Keratinocyte (primary cell): ENCODE measurements at regions not wholly inside any gene's neighbourhood (a gene's known extent, or its start where the extent isn't known, plus 50 kb on each side); places are given as distances from the start of the nearest gene placed in this dataset.

Source experiments
- DNase-seq: peaks from one replicate; pipeline ENCODE4 v3.0.0-alpha.2; 2011; ENCODE audit warnings: low read depth, missing footprints, low spot score
- FAIRE-seq: peaks from 2 replicates; lab custom pipeline; 2011; peaks lifted over from hg19 to GRCh38; lab: Jason Lieb, UNC
- H2AFZ ChIP-seq: 2 replicates; pipeline ENCODE4 v1.6.0; 2012; ENCODE audit warnings: low read length, control low read depth, inconsistent platforms; ENCODE audit not compliant: control insufficient read depth
- H3K27ac ChIP-seq: 2 replicates; pipeline ENCODE4 v1.5.1; 2011; ENCODE audit warnings: low read length; ENCODE audit not compliant: control insufficient read depth, insufficient read depth
- H3K27me3 ChIP-seq: 3 replicates; pipeline ENCODE4 v1.6.0; 2011; ENCODE audit warnings: low read length; ENCODE audit not compliant: control insufficient read depth, insufficient read depth; ENCODE audit errors: extremely low read depth
- H3K36me3 ChIP-seq, 2 experiments: 2 replicates in 1 of 2; 3 replicates in 1 of 2; pipeline ENCODE4 v1.5.1; 2011; ENCODE audit warnings: low read length in 2 of 2, mild to moderate bottlenecking in 1 of 2; ENCODE audit not compliant: control insufficient read depth in 2 of 2, insufficient read depth in 2 of 2; ENCODE audit errors: extremely low read depth in 1 of 2
- H3K4me1 ChIP-seq: 3 replicates; pipeline ENCODE4 v1.5.1; 2011; ENCODE audit warnings: low read length; ENCODE audit not compliant: control insufficient read depth, insufficient read depth; ENCODE audit errors: extremely low read depth
- H3K4me2 ChIP-seq: 3 replicates; pipeline ENCODE4 v1.6.0; 2011; ENCODE audit warnings: low read depth, low read length; ENCODE audit not compliant: control insufficient read depth, insufficient read depth; ENCODE audit errors: extremely low read depth
- H3K4me3 ChIP-seq, 3 experiments: fragments of 200-600 bp in 1 of 3; sonication (generic) in 1 of 3; 2 replicates in 2 of 3; 3 replicates in 1 of 3; pipeline ENCODE4 v1.5.1; 2011 to 2016; ENCODE audit warnings: low read length in 3 of 3, mild to moderate bottlenecking in 3 of 3, control low read depth in 2 of 3, inconsistent platforms in 1 of 3, low read depth in 1 of 3, mixed read lengths in 1 of 3, mixed run types in 1 of 3, moderate library complexity in 1 of 3; ENCODE audit not compliant: control insufficient read depth in 2 of 3, insufficient read depth in 2 of 3; ENCODE audit errors: extremely low read depth in 1 of 3
- H3K79me2 ChIP-seq: 2 replicates; pipeline ENCODE4 v1.6.0; 2012; ENCODE audit warnings: low read length; ENCODE audit not compliant: control insufficient read depth, insufficient read depth
- H3K9ac ChIP-seq: 3 replicates; pipeline ENCODE4 v1.6.0; 2011; ENCODE audit warnings: low read length; ENCODE audit not compliant: control insufficient read depth, insufficient read depth; ENCODE audit errors: extremely low read depth
- H3K9me1 ChIP-seq: 3 replicates; pipeline ENCODE4 v1.6.0; 2011; ENCODE audit warnings: low read length; ENCODE audit not compliant: control insufficient read depth, insufficient read depth; ENCODE audit errors: extremely low read depth
- H3K9me3 ChIP-seq: 2 replicates; pipeline ENCODE4 v1.5.1; 2012; ENCODE audit warnings: low read depth, low read length; ENCODE audit not compliant: control insufficient read depth
- H4K20me1 ChIP-seq: 3 replicates; pipeline ENCODE4 v1.6.0; 2011; ENCODE audit warnings: low read length; ENCODE audit not compliant: control insufficient read depth, insufficient read depth; ENCODE audit errors: extremely low read depth
- EZH2 ChIP-seq: IDR thresholded peaks from one replicate; pipeline ENCODE4 v1.6.1; 2012; ENCODE audit warnings: inconsistent platforms, mild to moderate bottlenecking, low read length, moderate library complexity
- dilution Hi-C: fragments of 300-500 bp; cut with MboI; formaldehyde crosslinking; loops from one replicate; pipeline ENCODE4 v1.7.0; 2020; ENCODE audit warnings: low sequenced_read_pairs; ENCODE audit not compliant: extremely low pct_ligation_motif_present
- TF ChIP-seq, protein P1 (sequence below), 3 experiments: IDR thresholded peaks in 1 of 3; conservative IDR thresholded peaks in 1 of 3; optimal IDR thresholded peaks in 1 of 3; 2 replicates in 2 of 3; 3 replicates in 1 of 3; pipeline versions ENCODE3 to v1.5.1; 2011; ENCODE audit warnings: low read length in 3 of 3, mild to moderate bottlenecking in 3 of 3, moderate library complexity in 2 of 3, control low read depth in 1 of 3, inconsistent platforms in 1 of 3; ENCODE audit not compliant: insufficient read depth in 2 of 3; ENCODE audit errors: extremely low read depth in 1 of 3

DNA sequence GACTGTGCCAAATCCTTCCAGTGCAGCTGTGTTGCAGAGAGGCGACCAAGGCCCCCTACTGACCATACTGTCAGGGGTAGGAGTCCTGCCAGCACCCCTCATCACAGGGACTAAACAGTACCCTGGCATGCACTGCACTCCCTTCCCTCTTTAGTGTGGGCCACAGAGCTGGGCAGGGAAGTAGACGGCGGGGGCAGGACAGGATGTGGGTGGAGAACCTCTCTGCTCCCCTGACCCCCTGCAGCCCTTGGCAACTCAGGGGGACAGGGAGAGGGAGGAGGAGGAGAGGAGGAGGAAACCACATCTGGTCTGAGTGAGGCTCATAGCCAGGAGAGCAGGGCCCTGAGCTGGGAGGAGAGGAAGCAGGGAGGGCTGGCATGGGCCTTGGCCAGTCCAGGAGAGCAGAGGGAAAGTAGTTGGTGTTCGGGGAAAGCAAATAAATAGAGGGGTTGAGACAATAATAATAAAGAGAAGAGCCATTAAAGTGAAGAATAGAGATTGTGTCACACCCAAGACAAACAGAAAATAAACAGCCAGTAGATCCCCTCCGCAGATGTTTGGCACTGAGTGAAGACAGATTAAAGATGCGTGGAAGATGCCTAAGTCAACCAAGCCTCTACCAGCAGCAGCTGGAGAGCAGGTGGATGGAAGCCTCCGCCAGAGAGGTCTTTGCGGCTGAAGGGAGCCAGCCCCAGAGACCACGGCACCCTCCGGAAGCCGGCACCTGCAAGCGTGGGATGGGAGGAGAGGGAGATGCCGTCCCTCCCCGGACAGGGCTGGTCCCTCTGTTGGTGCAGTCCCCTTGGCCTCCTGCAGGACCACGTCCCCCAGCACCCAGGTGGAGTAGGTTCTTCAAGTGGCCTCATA lies 61.5 kb downstream of the RPUSD4 start:
- TF ChIP-seq EZH2, result no peak
- TF ChIP-seq, protein P1, sequence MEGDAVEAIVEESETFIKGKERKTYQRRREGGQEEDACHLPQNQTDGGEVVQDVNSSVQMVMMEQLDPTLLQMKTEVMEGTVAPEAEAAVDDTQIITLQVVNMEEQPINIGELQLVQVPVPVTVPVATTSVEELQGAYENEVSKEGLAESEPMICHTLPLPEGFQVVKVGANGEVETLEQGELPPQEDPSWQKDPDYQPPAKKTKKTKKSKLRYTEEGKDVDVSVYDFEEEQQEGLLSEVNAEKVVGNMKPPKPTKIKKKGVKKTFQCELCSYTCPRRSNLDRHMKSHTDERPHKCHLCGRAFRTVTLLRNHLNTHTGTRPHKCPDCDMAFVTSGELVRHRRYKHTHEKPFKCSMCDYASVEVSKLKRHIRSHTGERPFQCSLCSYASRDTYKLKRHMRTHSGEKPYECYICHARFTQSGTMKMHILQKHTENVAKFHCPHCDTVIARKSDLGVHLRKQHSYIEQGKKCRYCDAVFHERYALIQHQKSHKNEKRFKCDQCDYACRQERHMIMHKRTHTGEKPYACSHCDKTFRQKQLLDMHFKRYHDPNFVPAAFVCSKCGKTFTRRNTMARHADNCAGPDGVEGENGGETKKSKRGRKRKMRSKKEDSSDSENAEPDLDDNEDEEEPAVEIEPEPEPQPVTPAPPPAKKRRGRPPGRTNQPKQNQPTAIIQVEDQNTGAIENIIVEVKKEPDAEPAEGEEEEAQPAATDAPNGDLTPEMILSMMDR (optimal IDR thresholded peaks at IDR 0.05 in 1 of 3, IDR thresholded peaks at IDR 0.05 in 1 of 3, conservative IDR thresholded peaks at IDR 0.05 in 1 of 3; ENCODE audit: extremely low read depth in 1 of 3, insufficient read depth in 2 of 3, low read length in 3 of 3), result no peak
- H2AFZ ChIP-seq, result no peak overlapping the region
- no peak overlapping the region for H3K27ac ChIP-seq
- DNase-seq (no peak), FAIRE-seq (no peak)
- no peaks in the 10 kb centered on the region for H3K9me1 ChIP-seq
- dilution Hi-C loops, result no loop called here
- no peaks in the 10 kb centered on the region for H3K36me3 ChIP-seq
- H3K4me1 ChIP-seq, result no peaks in the 10 kb centered on the region
- H3K4me3 ChIP-seq, result no peak overlapping the region
- H3K27me3 ChIP-seq, result no peaks in the 10 kb centered on the region
- H3K4me2 ChIP-seq, result no peak overlapping the region
- H4K20me1 ChIP-seq, result no peaks in the 10 kb centered on the region
- no peaks in the 10 kb centered on the region for H3K79me2 ChIP-seq
- H3K9me3 ChIP-seq, result no peaks in the 10 kb centered on the region
- no peak overlapping the region for H3K9ac ChIP-seq

DNA sequence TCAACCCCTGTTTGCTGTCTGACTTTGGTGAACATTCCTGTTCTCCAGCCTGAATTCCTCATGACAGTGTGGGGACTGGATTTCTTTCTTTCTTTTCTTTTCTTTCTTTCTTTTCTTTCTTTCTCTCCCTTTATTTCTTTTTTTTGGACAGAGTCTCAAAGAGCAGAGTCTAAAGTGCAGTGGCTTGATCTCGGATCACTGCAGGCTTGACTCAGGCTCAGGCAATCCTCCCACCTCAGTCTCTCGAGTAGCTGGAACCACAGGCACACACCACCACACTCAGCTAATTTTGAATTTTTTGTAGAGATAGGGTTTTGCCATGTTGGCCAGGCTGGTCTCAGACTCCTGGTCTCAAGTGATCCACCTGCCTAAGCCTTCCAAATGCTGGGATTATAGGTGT lies 63.1 kb downstream of the RPUSD4 start:
- TF ChIP-seq EZH2, result no peak
- TF ChIP-seq, protein P1 (optimal IDR thresholded peaks at IDR 0.05 in 1 of 3, IDR thresholded peaks at IDR 0.05 in 1 of 3, conservative IDR thresholded peaks at IDR 0.05 in 1 of 3; ENCODE audit: extremely low read depth in 1 of 3, insufficient read depth in 2 of 3, low read length in 3 of 3), result no peak
- Histone ChIP-seq H3K9me1 (no peaks in the 10 kb centered on the region), H3K36me3 (no peaks in the 10 kb centered on the region), H4K20me1 (no peaks in the 10 kb centered on the region), H3K4me1 (no peaks in the 10 kb centered on the region), H3K9ac (no peak overlapping the region), H3K27ac (no peak overlapping the region), H3K27me3 (no peaks in the 10 kb centered on the region), H2AFZ (no peak overlapping the region), H3K4me2 (no peak overlapping the region), H3K9me3 (no peaks in the 10 kb centered on the region), H3K4me3 (no peak overlapping the region), H3K79me2 (no peaks in the 10 kb centered on the region)
- dilution Hi-C loops, result no loop called here
- DNase-seq (no peak), FAIRE-seq (no peak)
